OCI-LY1 (cell line): ENCODE measurements at regions not wholly inside any gene's neighbourhood (a gene's known extent, or its start where the extent isn't known, plus 50 kb on each side); places are given as distances from the start of the nearest gene placed in this dataset.

Experiments used
- CTCF ChIP-seq: fragments of 200-600 bp; sonication (generic), shearing (Covaris generic); IDR thresholded peaks from 2 replicates; pipeline ENCODE4 v1.5.1; 2017; ENCODE audit warnings: mild to moderate bottlenecking, antibody characterized with exemption, low read length, moderate library complexity, mixed read lengths
- EZH2 ChIP-seq: fragments of 200-600 bp; sonication (generic), shearing (Covaris generic); IDR thresholded peaks from 2 replicates; pipeline ENCODE4 v1.8.0; 2017; ENCODE audit warnings: borderline replicate concordance, mixed run types, mild to moderate bottlenecking, antibody characterized with exemption, low read length, moderate library complexity, mixed read lengths

GRCh38 chr13:90541346-90541745 is 806.1 kb upstream of the MIR17HG start:
- no peak for TF ChIP-seq CTCF
- no peak for TF ChIP-seq EZH2
